Endothelial cell of umbilical vein (primary cell): ENCODE measurements at regions not wholly inside any gene's neighbourhood (a gene's known extent, or its start where the extent isn't known, plus 50 kb on each side); places are given as distances from the start of the nearest gene placed in this dataset.

ENCODE experiments used
- BruUV-seq: library from RNA; stranded (reverse); fragments of 400-500 nt; replicated peaks from 2 replicates; lab custom pipeline; 2021; lab: Mats Ljungman, UMichigan
- CTCF ChIA-PET: fragments of 300-600, 350-600 bp; sonication (Branson Sonifier 250); formaldehyde crosslinking; loops from one replicate; lab custom pipeline; 2021; ENCODE audit warnings: antibody characterized with exemption, inconsistent platforms; lab: Charles Lee
- POLR2A ChIA-PET: fragments of 300-600, 350-600 bp; sonication (Branson Sonifier 250); formaldehyde crosslinking; loops from one replicate; lab custom pipeline; 2021; ENCODE audit warnings: antibody characterized with exemption, inconsistent platforms; lab: Charles Lee
- DNase-seq: peaks from one replicate; pipeline ENCODE4 v3.0.0-alpha.2; 2011; ENCODE audit warnings: low read depth, low spot score
- FAIRE-seq: peaks from 2 replicates; lab custom pipeline; 2011; peaks lifted over from hg19 to GRCh38; lab: Jason Lieb, UNC
- H2AFZ ChIP-seq: 2 replicates; pipeline ENCODE4 v1.6.0; 2012; ENCODE audit warnings: low read depth, low read length, control low read depth, inconsistent platforms
- H3K27ac ChIP-seq: 2 replicates; pipeline ENCODE4 v1.5.1; 2011; ENCODE audit warnings: low read depth, mild to moderate bottlenecking, control low read depth, low read length, moderate library complexity; ENCODE audit not compliant: insufficient read depth
- H3K27me3 ChIP-seq, 2 experiments: 2 replicates each; pipeline versions ENCODE4 v1.6.0 to v1.6.1; 2011; ENCODE audit warnings: low read length in 2 of 2, mixed read lengths in 1 of 2; ENCODE audit not compliant: control insufficient read depth in 2 of 2, insufficient read depth in 2 of 2
- H3K36me3 ChIP-seq, 2 experiments: 2 replicates in 1 of 2; 3 replicates in 1 of 2; pipeline ENCODE4 v1.5.1; 2011; ENCODE audit warnings: low read length in 2 of 2, mild to moderate bottlenecking in 1 of 2, moderate library complexity in 1 of 2; ENCODE audit not compliant: control insufficient read depth in 2 of 2, insufficient read depth in 2 of 2; ENCODE audit errors: extremely low read depth in 1 of 2
- H3K4me1 ChIP-seq: 3 replicates; pipeline ENCODE4 v1.5.1; 2011; ENCODE audit warnings: mild to moderate bottlenecking, low read length; ENCODE audit not compliant: control insufficient read depth, insufficient read depth; ENCODE audit errors: extremely low read depth
- H3K4me2 ChIP-seq: 2 replicates; pipeline ENCODE4 v1.6.1; 2011; ENCODE audit warnings: low read length, control low read depth, mixed read lengths; ENCODE audit not compliant: insufficient read depth
- H3K4me3 ChIP-seq, 3 experiments: fragments of 200-600 bp in 1 of 3; sonication (generic), shearing (Covaris generic) in 1 of 3; replicated peaks in 1 of 3; 2 replicates each; pipeline ENCODE4 v1.5.1; 2011 to 2016; ENCODE audit warnings: control low read depth in 3 of 3, low read length in 3 of 3, mild to moderate bottlenecking in 2 of 3, inconsistent platforms in 1 of 3, low read depth in 1 of 3, moderate library complexity in 1 of 3; ENCODE audit not compliant: insufficient read depth in 1 of 3
- H3K79me2 ChIP-seq: 2 replicates; pipeline ENCODE4 v1.6.0; 2012; ENCODE audit warnings: low read length, inconsistent platforms; ENCODE audit not compliant: control insufficient read depth, insufficient read depth
- H3K9ac ChIP-seq: replicated peaks from 2 replicates; pipeline ENCODE3; 2011; ENCODE audit warnings: low read length, control low read depth; ENCODE audit not compliant: insufficient read depth; ENCODE audit errors: extremely low read depth
- H3K9me1 ChIP-seq: replicated peaks from 3 replicates; pipeline ENCODE4 v1.6.0; 2011; ENCODE audit warnings: mild to moderate bottlenecking, low read length; ENCODE audit not compliant: control insufficient read depth, insufficient read depth; ENCODE audit errors: extremely low read depth
- H3K9me3 ChIP-seq: replicated peaks from 2 replicates; pipeline ENCODE4 v1.5.1; 2012; ENCODE audit warnings: low read length, inconsistent platforms; ENCODE audit not compliant: control insufficient read depth, insufficient read depth
- H4K20me1 ChIP-seq: replicated peaks from 2 replicates; pipeline ENCODE3; 2011; ENCODE audit warnings: mild to moderate bottlenecking, low read length; ENCODE audit not compliant: control insufficient read depth, insufficient read depth; ENCODE audit errors: extremely low read depth
- EZH2 ChIP-seq: IDR thresholded peaks from 2 replicates; pipeline ENCODE4 v1.6.1; 2012; ENCODE audit warnings: borderline replicate concordance, low read depth, mild to moderate bottlenecking, moderate library complexity, low read length, inconsistent platforms; ENCODE audit not compliant: severe bottlenecking
- FOS ChIP-seq: IDR thresholded peaks from 2 replicates; pipeline ENCODE4 v1.6.1; 2011; ENCODE audit warnings: mild to moderate bottlenecking, low read length, moderate library complexity, borderline replicate concordance; ENCODE audit not compliant: insufficient read depth
- GATA2 ChIP-seq: IDR thresholded peaks from 2 replicates; pipeline ENCODE4 v1.7.0; 2011; ENCODE audit warnings: low read depth, mild to moderate bottlenecking, moderate library complexity, mixed read lengths, low read length; ENCODE audit not compliant: insufficient read length, insufficient read depth
- JUN ChIP-seq: IDR thresholded peaks from 2 replicates; pipeline ENCODE4 v1.6.1; 2011; ENCODE audit warnings: borderline replicate concordance, low read depth; ENCODE audit not compliant: insufficient read length, insufficient read depth
- MYC ChIP-seq: IDR thresholded peaks from one replicate; pipeline ENCODE4 v1.6.1; 2011; ENCODE audit warnings: mild to moderate bottlenecking, low read depth, low read length
- POLR2A ChIP-seq: IDR thresholded peaks from 2 replicates; pipeline ENCODE4 v1.6.1; 2012; ENCODE audit warnings: low read depth, mild to moderate bottlenecking, control low read depth, low read length
- POLR2AphosphoS5 ChIP-seq: IDR thresholded peaks from 2 replicates; pipeline ENCODE4 v1.6.1; 2012; ENCODE audit warnings: low read depth, mild to moderate bottlenecking, control low read depth, low read length, moderate library complexity; ENCODE audit not compliant: insufficient read depth
- dilution Hi-C: fragments of 300-500 bp; cut with MboI; formaldehyde crosslinking; loops from one replicate; pipeline ENCODE4 v1.15.0; 2019; ENCODE audit warnings: low sequenced_read_pairs; ENCODE audit not compliant: extremely low pct_ligation_motif_present
- intact Hi-C: fragments of 100-400 bp; cut with micrococcal nuclease; formaldehyde crosslinking; loops from one replicate; pipeline ENCODE4 v1.10.0; 2022
- TF ChIP-seq, protein P1 (sequence below): IDR thresholded peaks from 2 replicates; pipeline ENCODE4 v1.6.1; 2011; ENCODE audit not compliant: insufficient read depth, insufficient read length
- TF ChIP-seq, protein P2 (sequence below), 2 donors: IDR thresholded peaks; 1 replicate in 1 of 2; 2 replicates in 1 of 2; pipeline ENCODE4 v1.5.1; 2011; ENCODE audit warnings: low read length in 2 of 2, mild to moderate bottlenecking in 2 of 2, moderate library complexity in 2 of 2, control low read depth in 1 of 2, inconsistent platforms in 1 of 2, low read depth in 1 of 2; ENCODE audit not compliant: insufficient read depth in 1 of 2; ENCODE audit errors: extremely low read depth in 1 of 2

DNA sequence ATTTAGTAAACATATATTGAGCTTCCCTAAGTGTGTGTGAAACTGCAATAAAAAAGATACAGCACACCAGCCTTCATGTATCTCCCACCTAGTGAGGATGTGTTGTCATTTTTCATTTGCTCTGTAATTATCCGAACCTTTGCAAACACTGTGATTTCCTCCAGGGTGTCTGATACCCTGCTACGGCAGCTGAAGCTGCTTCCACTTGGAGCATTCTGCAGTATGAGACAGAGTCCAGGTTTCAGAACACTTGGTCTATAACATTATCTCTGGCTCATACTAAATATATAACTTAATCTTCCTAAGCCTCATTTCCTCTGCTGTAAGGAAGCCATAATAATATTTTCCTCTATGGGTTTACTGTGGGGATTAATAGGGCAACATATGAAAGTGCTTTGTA, 1338.1 kb upstream of the SLC10A2 start:
- H3K79me2 ChIP-seq: no peaks in the 10 kb centered on the region
- no TSS peak for BruUV-seq
- H3K27me3 ChIP-seq: no peaks in the 10 kb centered on the region
- DNase-seq: no peak
- H2AFZ ChIP-seq: no peak overlapping the region
- no peaks in the 10 kb centered on the region for H3K9me3 ChIP-seq
- peaks cover 11% of the 10 kb centered on the region for H3K4me1 ChIP-seq
- ChIA-PET POLR2A (no interaction called here), CTCF (no interaction called here)
- H3K4me3 ChIP-seq: no peak overlapping the region
- H3K9me1 ChIP-seq: no peaks in the 10 kb centered on the region
- dilution Hi-C loops (no loop called here), intact Hi-C loops (no loop called here)
- no peaks in the 10 kb centered on the region for H3K36me3 ChIP-seq
- H4K20me1 ChIP-seq: no peaks in the 10 kb centered on the region
- no peak overlapping the region for H3K4me2 ChIP-seq
- no peak overlapping the region for H3K27ac ChIP-seq
- FAIRE-seq: no peak
- H3K9ac ChIP-seq: no peak overlapping the region
- no peak for TF ChIP-seq EZH2
- TF ChIP-seq, protein P1, sequence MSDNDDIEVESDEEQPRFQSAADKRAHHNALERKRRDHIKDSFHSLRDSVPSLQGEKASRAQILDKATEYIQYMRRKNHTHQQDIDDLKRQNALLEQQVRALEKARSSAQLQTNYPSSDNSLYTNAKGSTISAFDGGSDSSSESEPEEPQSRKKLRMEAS: no peak
- TF ChIP-seq FOS: no peak
- TF ChIP-seq JUN: no peak
- no peak for TF ChIP-seq POLR2A
- no peak for TF ChIP-seq GATA2
- TF ChIP-seq POLR2AphosphoS5: no peak
- TF ChIP-seq, protein P2, sequence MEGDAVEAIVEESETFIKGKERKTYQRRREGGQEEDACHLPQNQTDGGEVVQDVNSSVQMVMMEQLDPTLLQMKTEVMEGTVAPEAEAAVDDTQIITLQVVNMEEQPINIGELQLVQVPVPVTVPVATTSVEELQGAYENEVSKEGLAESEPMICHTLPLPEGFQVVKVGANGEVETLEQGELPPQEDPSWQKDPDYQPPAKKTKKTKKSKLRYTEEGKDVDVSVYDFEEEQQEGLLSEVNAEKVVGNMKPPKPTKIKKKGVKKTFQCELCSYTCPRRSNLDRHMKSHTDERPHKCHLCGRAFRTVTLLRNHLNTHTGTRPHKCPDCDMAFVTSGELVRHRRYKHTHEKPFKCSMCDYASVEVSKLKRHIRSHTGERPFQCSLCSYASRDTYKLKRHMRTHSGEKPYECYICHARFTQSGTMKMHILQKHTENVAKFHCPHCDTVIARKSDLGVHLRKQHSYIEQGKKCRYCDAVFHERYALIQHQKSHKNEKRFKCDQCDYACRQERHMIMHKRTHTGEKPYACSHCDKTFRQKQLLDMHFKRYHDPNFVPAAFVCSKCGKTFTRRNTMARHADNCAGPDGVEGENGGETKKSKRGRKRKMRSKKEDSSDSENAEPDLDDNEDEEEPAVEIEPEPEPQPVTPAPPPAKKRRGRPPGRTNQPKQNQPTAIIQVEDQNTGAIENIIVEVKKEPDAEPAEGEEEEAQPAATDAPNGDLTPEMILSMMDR (IDR thresholded peaks at IDR 0.05; ENCODE audit: extremely low read depth in 1 of 2, insufficient read depth in 1 of 2, low read depth in 1 of 2, low read length in 2 of 2): no peak
- TF ChIP-seq MYC: no peak
